GM23338 (cell line): ENCODE measurements at regions not wholly inside any gene's neighbourhood (a gene's known extent, or its start where the extent isn't known, plus 50 kb on each side); places are given as distances from the start of the nearest gene placed in this dataset.

Source experiments
- ATAC-seq: fragments of 200-7000 bp; cut with Tn5 transposase; 3 replicates; pipeline ENCODE4 v1.9.1; 2020
- DNase-seq: peaks from one replicate; pipeline ENCODE4 v3.0.0-alpha.2; 2015; ENCODE audit warnings: low spot score
- H2AFZ ChIP-seq: fragments of 200-600 bp; sonication (generic); 2 replicates; pipeline ENCODE4 v1.8.0; 2016; ENCODE audit warnings: antibody characterized with exemption, mild to moderate bottlenecking, moderate library complexity
- H3F3A ChIP-seq: fragments of 200-600 bp; sonication (generic); replicated peaks from 2 replicates; pipeline ENCODE4 v1.8.0; 2017; ENCODE audit warnings: antibody characterized with exemption, mixed run types, low read depth
- H3K27ac ChIP-seq: fragments of 200-600 bp; sonication (generic); 2 replicates; pipeline ENCODE4 v1.6.1; 2016; ENCODE audit warnings: low read depth
- H3K27me3 ChIP-seq: fragments of 200-600 bp; sonication (generic); 2 replicates; pipeline ENCODE4 v1.8.0; 2016; ENCODE audit warnings: mild to moderate bottlenecking, mixed run types, moderate library complexity; ENCODE audit not compliant: insufficient read depth
- H3K36me3 ChIP-seq: fragments of 200-600 bp; sonication (generic); 2 replicates; pipeline ENCODE4 v1.8.0; 2016; ENCODE audit warnings: mild to moderate bottlenecking; ENCODE audit not compliant: insufficient read depth
- H3K4me1 ChIP-seq: fragments of 200-600 bp; sonication (generic); 2 replicates; pipeline ENCODE4 v1.8.0; 2016; ENCODE audit warnings: mild to moderate bottlenecking, moderate library complexity; ENCODE audit not compliant: insufficient read depth
- H3K4me2 ChIP-seq: fragments of 200-600 bp; sonication (generic); 2 replicates; pipeline ENCODE4 v1.7.1; 2017; ENCODE audit warnings: mixed run types
- H3K4me3 ChIP-seq: fragments of 200-600 bp; sonication (generic); 2 replicates; pipeline ENCODE4 v1.6.1; 2016; ENCODE audit warnings: mixed run types
- H3K79me2 ChIP-seq: fragments of 200-600 bp; sonication (generic); replicated peaks from 2 replicates; pipeline ENCODE4 v1.8.0; 2017; ENCODE audit warnings: mild to moderate bottlenecking; ENCODE audit not compliant: insufficient read depth
- H3K9me2 ChIP-seq: fragments of 200-600 bp; sonication (generic); 2 replicates; pipeline ENCODE4 v1.8.0; 2017; ENCODE audit not compliant: insufficient read depth
- H4K20me1 ChIP-seq: fragments of 200-600 bp; sonication (generic); replicated peaks from 2 replicates; pipeline ENCODE4 v1.8.0; 2017; ENCODE audit warnings: mild to moderate bottlenecking; ENCODE audit not compliant: insufficient read depth
- H3K27ac Mint-ChIP-seq: 2 replicates; pipeline ENCODE4 v1.8.0; 2020; ENCODE audit warnings: inconsistent platforms, mild to moderate bottlenecking, moderate library complexity, mixed read lengths
- H3K27me3 Mint-ChIP-seq: 3 replicates; pipeline ENCODE4 v1.8.0; 2022; ENCODE audit warnings: low read depth, mild to moderate bottlenecking, moderate library complexity, mixed read lengths, inconsistent platforms; ENCODE audit not compliant: insufficient read depth, poor library complexity
- H3K36me3 Mint-ChIP-seq: 3 replicates; pipeline ENCODE4 v1.8.0; 2021; ENCODE audit warnings: low read depth, mild to moderate bottlenecking, inconsistent platforms, moderate library complexity, mixed read lengths
- H3K4me1 Mint-ChIP-seq: 3 replicates; pipeline ENCODE4 v1.8.0; 2020; ENCODE audit warnings: mild to moderate bottlenecking, inconsistent platforms, mixed read lengths
- H3K4me3 Mint-ChIP-seq: 3 replicates; pipeline ENCODE4 v1.8.0; 2021; ENCODE audit warnings: moderate library complexity, mild to moderate bottlenecking, inconsistent platforms, mixed read lengths
- H3K9me3 Mint-ChIP-seq: 3 replicates; pipeline ENCODE4 v1.8.0; 2020; ENCODE audit warnings: moderate library complexity, mild to moderate bottlenecking, inconsistent platforms, mixed read lengths
- CREB1 ChIP-seq: fragments of 250-450 bp; sonication (Bioruptor Pico); IDR thresholded peaks from 2 replicates; pipeline ENCODE4 v1.5.0; 2020; ENCODE audit warnings: low read depth, mild to moderate bottlenecking, moderate library complexity
- CTCF ChIP-seq, 2 experiments: fragments of 200-600 bp in 1 of 2; sonication (generic) in 1 of 2; conservative IDR thresholded peaks; 2 replicates each; pipeline versions ENCODE4 v1.5.1 to v1.6.1; 2016 to 2017; ENCODE audit warnings: antibody characterized with exemption in 2 of 2, low read depth in 2 of 2, mild to moderate bottlenecking in 2 of 2, moderate library complexity in 1 of 2
- ETS1 ChIP-seq: IDR thresholded peaks from 2 replicates; pipeline ENCODE4 v1.6.1; 2016; ENCODE audit warnings: antibody characterized with exemption
- EZH2 ChIP-seq: fragments of 200-600 bp; sonication (generic); IDR thresholded peaks from one replicate; pipeline ENCODE4 v1.8.0; 2017; ENCODE audit warnings: antibody characterized with exemption, mild to moderate bottlenecking, low read depth; ENCODE audit not compliant: unreplicated experiment
- EZH2phosphoT487 ChIP-seq: fragments of 200-600 bp; sonication (generic); IDR thresholded peaks from one replicate; pipeline ENCODE4 v1.8.1; 2018; ENCODE audit warnings: antibody characterized with exemption; ENCODE audit not compliant: unreplicated experiment
- JUNB ChIP-seq: IDR thresholded peaks from one replicate; pipeline ENCODE4 v1.6.1; 2016; ENCODE audit warnings: antibody characterized with exemption; ENCODE audit not compliant: unreplicated experiment
- NANOG ChIP-seq: IDR thresholded peaks from 2 replicates; pipeline ENCODE4 v1.6.1; 2016; ENCODE audit warnings: antibody characterized with exemption, borderline replicate concordance
- POLR2AphosphoS5 ChIP-seq: IDR thresholded peaks from 2 replicates; pipeline ENCODE4 v1.6.1; 2016; ENCODE audit warnings: antibody characterized with exemption, low read depth
- REST ChIP-seq: IDR thresholded peaks from one replicate; pipeline ENCODE4 v1.6.1; 2018; ENCODE audit warnings: antibody characterized with exemption; ENCODE audit not compliant: unreplicated experiment
- STAT1 ChIP-seq: IDR thresholded peaks from one replicate; pipeline ENCODE4 v1.6.1; 2016; ENCODE audit warnings: antibody characterized with exemption; ENCODE audit not compliant: unreplicated experiment
- ZNF114 ChIP-seq: fragments of 250-450 bp; sonication (Bioruptor Pico); IDR thresholded peaks from 2 replicates; pipeline ENCODE4 v1.5.0; 2020; ENCODE audit warnings: mild to moderate bottlenecking, moderate library complexity
- ZNF331 ChIP-seq: fragments of 250-450 bp; sonication (Bioruptor Pico); IDR thresholded peaks from 2 replicates; pipeline ENCODE4 v1.5.0; 2020; ENCODE audit warnings: low read depth, mild to moderate bottlenecking, moderate library complexity
- ZNF462 ChIP-seq: fragments of 250-450 bp; sonication (Bioruptor Pico); IDR thresholded peaks from 2 replicates; pipeline ENCODE4 v1.5.0; 2020; ENCODE audit warnings: mild to moderate bottlenecking, moderate library complexity

GRCh38 chr2:59653164-59653563 lies 900.3 kb downstream of the BCL11A start (continued):
- no peak for TF ChIP-seq ZNF462

- Histone ChIP-seq H3K4me2 (no peak overlapping the region), H3K79me2 (no peaks in the 10 kb centered on the region), H3K4me1 (no peaks in the 10 kb centered on the region), H3K27me3 (no peaks in the 10 kb centered on the region), H3K36me3 (no peaks in the 10 kb centered on the region), H3K9me2 (no peaks in the 10 kb centered on the region; the same call in 1 of the 2 replicates), H3K27ac (no peak overlapping the region), H3F3A (no peaks in the 10 kb centered on the region), H3K4me3 (no peak overlapping the region), H4K20me1 (no peaks in the 10 kb centered on the region), H2AFZ (no peak overlapping the region)
- Mint-ChIP-seq H3K27me3 (no peaks in the 10 kb centered on the region), H3K4me1 (no peaks in the 10 kb centered on the region), H3K36me3 (no peaks in the 10 kb centered on the region), H3K4me3 (no peak overlapping the region), H3K9me3 (peaks cover 4% of the 10 kb centered on the region; the same call in 1 of the 3 replicates), H3K27ac (no peak overlapping the region)
- ATAC-seq (no peak), DNase-seq (no peak)
- TF ChIP-seq CTCF (conservative IDR thresholded peaks at IDR 0.05; ENCODE audit: low read depth in 2 of 2): no peak
- TF ChIP-seq STAT1: no peak
- TF ChIP-seq POLR2AphosphoS5: no peak
- TF ChIP-seq ZNF331 (CRISPR knock-in tag): no peak
- TF ChIP-seq EZH2phosphoT487: no peak
- TF ChIP-seq REST: no peak
- TF ChIP-seq CREB1 (CRISPR knock-in tag): no peak
- no peak for TF ChIP-seq JUNB
- TF ChIP-seq ETS1: no peak
- TF ChIP-seq NANOG: no peak
- TF ChIP-seq ZNF114 (CRISPR knock-in tag): no peak
- no peak for TF ChIP-seq EZH2
Observed at GRCh38 chr2:59630789-59631188, 922.7 kb downstream of the BCL11A start.
